ENCODE measurements at regions not wholly inside any gene's neighbourhood (a gene's known extent, or its start where the extent isn't known, plus 50 kb on each side); places are given as distances from the start of the nearest gene placed in this dataset.

DNA sequence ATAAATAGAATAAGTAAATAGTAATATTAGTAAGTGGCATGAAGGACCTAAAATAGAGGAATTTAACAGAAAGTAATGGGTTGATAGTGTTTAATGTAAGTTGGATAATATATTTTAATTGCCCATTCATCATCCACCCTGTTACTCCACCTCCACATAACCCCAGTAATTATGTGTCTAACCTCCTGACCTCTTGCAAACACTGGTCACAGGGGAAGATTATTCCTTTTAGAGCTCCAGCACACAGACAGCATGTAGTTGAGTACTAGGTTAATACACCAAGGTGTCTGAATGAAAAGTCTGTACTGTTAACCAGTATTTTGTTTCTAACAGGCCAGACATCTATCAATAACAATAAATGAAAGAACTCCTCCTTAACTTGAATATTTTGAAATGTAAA lies 92.4 kb upstream of the EYS start:
- TF ChIP-seq, protein P1, sequence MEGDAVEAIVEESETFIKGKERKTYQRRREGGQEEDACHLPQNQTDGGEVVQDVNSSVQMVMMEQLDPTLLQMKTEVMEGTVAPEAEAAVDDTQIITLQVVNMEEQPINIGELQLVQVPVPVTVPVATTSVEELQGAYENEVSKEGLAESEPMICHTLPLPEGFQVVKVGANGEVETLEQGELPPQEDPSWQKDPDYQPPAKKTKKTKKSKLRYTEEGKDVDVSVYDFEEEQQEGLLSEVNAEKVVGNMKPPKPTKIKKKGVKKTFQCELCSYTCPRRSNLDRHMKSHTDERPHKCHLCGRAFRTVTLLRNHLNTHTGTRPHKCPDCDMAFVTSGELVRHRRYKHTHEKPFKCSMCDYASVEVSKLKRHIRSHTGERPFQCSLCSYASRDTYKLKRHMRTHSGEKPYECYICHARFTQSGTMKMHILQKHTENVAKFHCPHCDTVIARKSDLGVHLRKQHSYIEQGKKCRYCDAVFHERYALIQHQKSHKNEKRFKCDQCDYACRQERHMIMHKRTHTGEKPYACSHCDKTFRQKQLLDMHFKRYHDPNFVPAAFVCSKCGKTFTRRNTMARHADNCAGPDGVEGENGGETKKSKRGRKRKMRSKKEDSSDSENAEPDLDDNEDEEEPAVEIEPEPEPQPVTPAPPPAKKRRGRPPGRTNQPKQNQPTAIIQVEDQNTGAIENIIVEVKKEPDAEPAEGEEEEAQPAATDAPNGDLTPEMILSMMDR (IDR thresholded peaks at IDR 0.05): no peak
- TF ChIP-seq POLR2A (IDR thresholded peaks at IDR 0.05): no peak
